NCI-H2107 treated with DMSO at 0.1 percent for 48 hours (cell line): ENCODE measurements at regions not wholly inside any gene's neighbourhood (a gene's known extent, or its start where the extent isn't known, plus 50 kb on each side); places are given as distances from the start of the nearest gene placed in this dataset.
"Not testable (repeated sequence)": the region's sequence is repeated elsewhere in the genome, so short reads cannot be mapped to it uniquely, and the experiment has no call there.

Experiments used
- DNase-seq: peaks from one replicate; lab custom pipeline; 2025; ENCODE audit not compliant: unreplicated experiment; lab: John Stamatoyannopoulos, UW

GRCh38 chr4:187383181-187383580, 612.4 kb upstream of the ZFP42 start:
- no peak for DNase-seq

- DNase-seq, result no peak
These were observed 607.8 kb upstream of the ZFP42 start for GRCh38 chr4:187387739-187388138.

- DNase-seq, result no peak
These were observed 606.2 kb upstream of the ZFP42 start for GRCh38 chr4:187389420-187389819.

- DNase-seq, result no peak
These were observed 604.9 kb upstream of the ZFP42 start for GRCh38 chr4:187390646-187391045.

GRCh38 chr4:187393531-187394344, 601.8 kb upstream of the ZFP42 start:
- no peak for DNase-seq

- no peak for DNase-seq
These were observed 599.5 kb upstream of the ZFP42 start for GRCh38 chr4:187396106-187396505.

GRCh38 chr4:187408447-187408846, 587.1 kb upstream of the ZFP42 start:
- not testable (repeated sequence) for DNase-seq

- no peak for DNase-seq
These were observed 581.8 kb upstream of the ZFP42 start for GRCh38 chr4:187413564-187414358.

- no peak for DNase-seq
These were observed 580.9 kb upstream of the ZFP42 start for GRCh38 chr4:187414716-187415115.

- DNase-seq, result no peak
These were observed 580.3 kb upstream of the ZFP42 start for GRCh38 chr4:187415231-187415630.

GRCh38 chr4:187416216-187416615, 579.4 kb upstream of the ZFP42 start:
- DNase-seq, result no peak

- no peak for DNase-seq
These were observed 577.9 kb upstream of the ZFP42 start for GRCh38 chr4:187417721-187418120.

GRCh38 chr4:187422655-187423054, 572.9 kb upstream of the ZFP42 start:
- no peak for DNase-seq

GRCh38 chr4:187424636-187425035, 570.9 kb upstream of the ZFP42 start:
- DNase-seq, result no peak

- no peak for DNase-seq
These were observed 569.1 kb upstream of the ZFP42 start for GRCh38 chr4:187426511-187426910.

GRCh38 chr4:187432310-187432709, 563.3 kb upstream of the ZFP42 start:
- DNase-seq, result no peak

- DNase-seq, result no peak
These were observed 562.4 kb upstream of the ZFP42 start for GRCh38 chr4:187433141-187433540.

- DNase-seq, result no peak
These were observed 559.3 kb upstream of the ZFP42 start for GRCh38 chr4:187436251-187436650.

- DNase-seq, result no peak
These were observed 551.5 kb upstream of the ZFP42 start for GRCh38 chr4:187444061-187444460.

GRCh38 chr4:187449702-187450101, 545.9 kb upstream of the ZFP42 start:
- no peak for DNase-seq

GRCh38 chr4:187451776-187452175, 543.8 kb upstream of the ZFP42 start:
- no peak for DNase-seq

GRCh38 chr4:187460016-187460415, 535.6 kb upstream of the ZFP42 start:
- no peak for DNase-seq
